Upper lobe of right lung (tissue), 1 donor: ENCODE measurements at regions not wholly inside any gene's neighbourhood (a gene's known extent, or its start where the extent isn't known, plus 50 kb on each side); places are given as distances from the start of the nearest gene placed in this dataset.
"Not testable (repeated sequence)": the region's sequence is repeated elsewhere in the genome, so short reads cannot be mapped to it uniquely, and the experiment has no call there.

Source experiments
- ATAC-seq: fragments of 200-7000 bp; cut with Tn5 transposase; one replicate; pipeline ENCODE4 v1.9.1; 2020; ENCODE audit warnings: mild to moderate bottlenecking, moderate library complexity
- DNase-seq: peaks from one replicate; pipeline ENCODE4 v3.0.0-alpha.2; 2020
- H3K27ac ChIP-seq: fragments of 200-600 bp; one replicate; pipeline ENCODE4 v1.8.0; 2022
- H3K27me3 ChIP-seq: fragments of 200-600 bp; one replicate; pipeline ENCODE4 v1.8.0; 2022; ENCODE audit warnings: mild to moderate bottlenecking
- H3K36me3 ChIP-seq: fragments of 200-600 bp; one replicate; pipeline ENCODE4 v1.8.0; 2022
- H3K4me1 ChIP-seq: fragments of 200-600 bp; one replicate; pipeline ENCODE4 v1.8.0; 2022
- H3K4me3 ChIP-seq: fragments of 200-600 bp; one replicate; pipeline ENCODE4 v1.8.0; 2022; ENCODE audit warnings: mild to moderate bottlenecking
- H3K9me3 ChIP-seq: fragments of 200-600 bp; one replicate; pipeline ENCODE4 v1.8.0; 2022
- intact Hi-C: fragments of 100-400 bp; cut with DNase I; formaldehyde crosslinking; loops from one replicate; pipeline ENCODE4 v1.11.0; 2022
- TF ChIP-seq, protein P1 (sequence below): fragments of 200-600 bp; IDR thresholded peaks from one replicate; pipeline ENCODE4 v1.8.0; 2022; ENCODE audit warnings: antibody characterized with exemption
- donor health status: DM: no; HTN: yes; CAD: no; lungs with severe emphysema.

- Histone ChIP-seq H3K27me3 (no peaks in the 10 kb centered on the region), H3K4me3 (no peak overlapping the region), H3K4me1 (no peaks in the 10 kb centered on the region), H3K9me3 (no peaks in the 10 kb centered on the region), H3K27ac (no peak overlapping the region), H3K36me3 (no peaks in the 10 kb centered on the region)
- TF ChIP-seq, protein P1, sequence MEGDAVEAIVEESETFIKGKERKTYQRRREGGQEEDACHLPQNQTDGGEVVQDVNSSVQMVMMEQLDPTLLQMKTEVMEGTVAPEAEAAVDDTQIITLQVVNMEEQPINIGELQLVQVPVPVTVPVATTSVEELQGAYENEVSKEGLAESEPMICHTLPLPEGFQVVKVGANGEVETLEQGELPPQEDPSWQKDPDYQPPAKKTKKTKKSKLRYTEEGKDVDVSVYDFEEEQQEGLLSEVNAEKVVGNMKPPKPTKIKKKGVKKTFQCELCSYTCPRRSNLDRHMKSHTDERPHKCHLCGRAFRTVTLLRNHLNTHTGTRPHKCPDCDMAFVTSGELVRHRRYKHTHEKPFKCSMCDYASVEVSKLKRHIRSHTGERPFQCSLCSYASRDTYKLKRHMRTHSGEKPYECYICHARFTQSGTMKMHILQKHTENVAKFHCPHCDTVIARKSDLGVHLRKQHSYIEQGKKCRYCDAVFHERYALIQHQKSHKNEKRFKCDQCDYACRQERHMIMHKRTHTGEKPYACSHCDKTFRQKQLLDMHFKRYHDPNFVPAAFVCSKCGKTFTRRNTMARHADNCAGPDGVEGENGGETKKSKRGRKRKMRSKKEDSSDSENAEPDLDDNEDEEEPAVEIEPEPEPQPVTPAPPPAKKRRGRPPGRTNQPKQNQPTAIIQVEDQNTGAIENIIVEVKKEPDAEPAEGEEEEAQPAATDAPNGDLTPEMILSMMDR = no peak
- no peak for ATAC-seq
- intact Hi-C loops = no loop called here
- no peak for DNase-seq
These were observed 151.5 kb downstream of the CAVIN4 start for GRCh38 chr9:100729336-100729895.

- no peaks in the 10 kb centered on the region for H3K9me3 ChIP-seq
- no peak for ATAC-seq
- no peaks in the 10 kb centered on the region for H3K4me1 ChIP-seq
- no peak for DNase-seq
- intact Hi-C loops = no loop called here
- no peaks in the 10 kb centered on the region for H3K27me3 ChIP-seq
- H3K4me3 ChIP-seq = no peak overlapping the region
- TF ChIP-seq, protein P1 = no peak
- no peaks in the 10 kb centered on the region for H3K36me3 ChIP-seq
- H3K27ac ChIP-seq = no peak overlapping the region
These were observed 152.2 kb downstream of the CAVIN4 start for GRCh38 chr9:100730086-100730485.

DNA sequence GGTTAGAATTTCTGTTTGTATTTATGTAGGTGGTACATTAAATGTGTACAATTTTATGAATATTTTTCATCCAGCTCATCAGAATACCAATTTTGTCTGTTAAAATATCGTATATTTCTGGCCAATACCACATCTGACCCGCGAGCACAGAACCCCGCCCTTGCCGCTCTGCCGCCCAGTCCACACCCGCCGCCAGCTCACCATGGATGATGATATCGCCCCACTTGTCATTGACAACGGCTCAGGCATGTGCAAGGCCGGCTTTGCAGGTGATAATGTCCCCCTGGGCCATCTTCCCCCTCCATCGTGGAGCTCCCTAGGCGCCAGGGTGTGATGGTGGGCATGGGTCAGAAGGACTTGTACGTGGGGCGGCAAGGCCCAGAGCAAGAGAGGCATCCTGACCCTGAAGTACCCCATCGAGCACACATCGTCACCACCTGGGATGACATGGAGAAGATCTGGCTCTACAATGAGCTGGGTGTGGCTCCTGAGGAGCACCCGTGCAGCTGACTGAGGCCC lies 153.2 kb downstream of the CAVIN4 start:
- Histone ChIP-seq H3K36me3 (no peaks in the 10 kb centered on the region), H3K4me3 (no peak overlapping the region), H3K9me3 (no peaks in the 10 kb centered on the region), H3K4me1 (no peaks in the 10 kb centered on the region), H3K27ac (no peak overlapping the region), H3K27me3 (no peaks in the 10 kb centered on the region)
- intact Hi-C loops = no loop called here
- TF ChIP-seq, protein P1 = no peak
- ATAC-seq = peak; percentile 9
- DNase-seq = no peak

GRCh38 chr9:100731557-100731956 lies 153.7 kb downstream of the CAVIN4 start:
- Histone ChIP-seq H3K27ac (no peak overlapping the region), H3K4me3 (no peak overlapping the region), H3K9me3 (no peaks in the 10 kb centered on the region), H3K27me3 (no peaks in the 10 kb centered on the region), H3K36me3 (no peaks in the 10 kb centered on the region), H3K4me1 (no peaks in the 10 kb centered on the region)
- no peak for DNase-seq
- TF ChIP-seq, protein P1 = no peak
- ATAC-seq = peak; percentile 31
- intact Hi-C loops = no loop called here

DNA sequence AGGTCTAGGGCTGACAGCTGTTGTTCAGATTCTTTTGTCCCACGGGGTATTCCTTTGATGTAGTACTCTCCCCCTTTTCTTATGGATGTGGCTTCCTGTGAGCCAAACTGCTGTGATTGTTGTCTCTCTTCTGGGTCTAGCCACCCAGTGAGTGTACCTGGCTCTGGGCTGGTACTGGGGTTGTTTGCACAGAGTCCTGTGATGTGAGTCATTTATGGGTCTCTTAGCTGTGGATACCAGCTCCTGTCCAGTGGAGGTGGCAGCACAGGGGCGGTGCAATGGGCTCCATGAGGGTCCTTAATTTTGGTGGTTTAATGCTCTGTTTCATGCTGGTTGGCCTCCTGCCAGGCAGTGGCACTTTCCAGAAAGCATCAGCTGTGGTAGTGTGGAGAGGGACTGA lies 161.3 kb downstream of the CAVIN4 start:
- H3K27me3 ChIP-seq = no peaks in the 10 kb centered on the region
- no peak for ATAC-seq
- H3K9me3 ChIP-seq = no peaks in the 10 kb centered on the region
- H3K4me1 ChIP-seq = no peaks in the 10 kb centered on the region
- H3K27ac ChIP-seq = no peak overlapping the region
- no peaks in the 10 kb centered on the region for H3K36me3 ChIP-seq
- no peak for DNase-seq
- TF ChIP-seq, protein P1 = no peak
- intact Hi-C loops = no loop called here
- no peak overlapping the region for H3K4me3 ChIP-seq

DNA sequence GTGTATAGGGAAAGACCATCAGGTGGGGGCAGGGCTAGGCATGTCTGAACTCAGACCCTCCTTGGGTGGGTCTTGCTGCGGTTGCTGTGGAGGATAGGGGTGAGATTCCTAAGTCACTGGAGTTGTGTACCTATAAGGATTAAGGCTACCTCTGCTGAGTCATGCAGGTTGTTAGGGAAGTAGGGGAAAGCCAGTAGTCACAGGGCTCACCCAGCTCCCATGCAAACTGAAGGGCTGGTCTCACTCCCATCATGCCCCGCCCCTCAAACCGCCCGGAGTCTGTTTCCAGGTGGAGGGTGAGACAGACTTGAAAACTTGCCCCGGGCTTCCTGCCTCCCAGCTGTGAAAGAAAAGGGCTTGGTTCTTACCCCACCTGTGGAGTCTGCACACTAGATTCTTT lies 161.8 kb downstream of the CAVIN4 start:
- TF ChIP-seq, protein P1 = no peak
- no peaks in the 10 kb centered on the region for H3K27me3 ChIP-seq
- no peak overlapping the region for H3K27ac ChIP-seq
- intact Hi-C loops = no loop called here
- no peaks in the 10 kb centered on the region for H3K9me3 ChIP-seq
- DNase-seq (no peak), ATAC-seq (no peak)
- H3K4me3 ChIP-seq = no peak overlapping the region
- H3K36me3 ChIP-seq = no peaks in the 10 kb centered on the region
- H3K4me1 ChIP-seq = no peaks in the 10 kb centered on the region

DNA sequence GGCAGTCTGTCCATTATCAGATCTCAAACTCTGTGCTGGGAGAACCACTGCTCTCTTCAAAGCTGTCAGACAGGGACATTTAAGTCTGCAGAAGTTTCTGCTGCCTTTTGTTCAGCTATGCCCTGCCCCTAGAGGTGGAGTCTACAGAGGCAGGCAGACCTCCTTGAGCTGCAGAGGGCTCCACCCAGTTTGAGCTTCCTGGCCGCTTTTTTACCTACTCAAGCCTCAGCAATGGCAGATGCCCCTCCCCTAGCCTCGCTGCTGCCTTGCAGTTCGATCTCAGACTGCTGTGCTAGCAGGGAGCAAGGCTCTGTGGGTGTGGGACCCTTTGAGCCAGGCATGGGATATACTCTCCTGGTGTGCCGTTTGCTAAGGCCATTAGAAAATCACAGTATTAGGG lies 171.1 kb downstream of the CAVIN4 start:
- H3K36me3 ChIP-seq, H3K4me1 ChIP-seq, H3K27ac ChIP-seq, intact Hi-C loops, ATAC-seq, H3K4me3 ChIP-seq, H3K27me3 ChIP-seq, H3K9me3 ChIP-seq, DNase-seq: not testable (repeated sequence)
